Caco-2 (cell line): ENCODE measurements at regions not wholly inside any gene's neighbourhood (a gene's known extent, or its start where the extent isn't known, plus 50 kb on each side); places are given as distances from the start of the nearest gene placed in this dataset.

Experiments used
- BruUV-seq: library from RNA; stranded (reverse); fragments of 400-500 nt; replicated peaks from 2 replicates; lab custom pipeline; 2021; lab: Mats Ljungman, UMichigan
- CTCF ChIA-PET: fragments of 300-600 bp; sonication (Branson Sonifier 250); formaldehyde crosslinking; loops from one replicate; lab custom pipeline; 2022; ENCODE audit warnings: antibody characterized with exemption; lab: Charles Lee
- POLR2A ChIA-PET: fragments of 300-600 bp; sonication (Branson Sonifier 250); formaldehyde crosslinking; loops from one replicate; lab custom pipeline; 2022; ENCODE audit warnings: antibody characterized with exemption; lab: Charles Lee
- DNase-seq, 2 experiments: peaks; one replicate each; pipeline versions ENCODE4 v3.0.0 to v3.0.0-alpha.2; 2020 to 2022
- H3K27me3 ChIP-seq: replicated peaks from 2 replicates; pipeline ENCODE4 v1.6.0; 2011; ENCODE audit warnings: low read length; ENCODE audit not compliant: control insufficient read depth, insufficient read depth
- H3K36me3 ChIP-seq: 2 replicates; pipeline ENCODE4 v1.5.1; 2011; ENCODE audit warnings: low read length; ENCODE audit not compliant: control insufficient read depth, insufficient read depth
- H3K4me1 ChIP-seq: fragments of 250-450 bp; sonication (Bioruptor Pico); 2 replicates; pipeline ENCODE4 v1.5.1; 2020; ENCODE audit warnings: mild to moderate bottlenecking
- H3K4me3 ChIP-seq: 2 replicates; pipeline ENCODE4 v1.5.1; 2011; ENCODE audit warnings: low read depth, mild to moderate bottlenecking, control low read depth, low read length
- H3K9me3 ChIP-seq: fragments of 250-450 bp; sonication (Bioruptor Pico); 2 replicates; pipeline ENCODE4 v1.5.1; 2020; ENCODE audit warnings: mild to moderate bottlenecking, moderate library complexity
- H3K27ac Mint-ChIP-seq: one replicate; pipeline ENCODE4 v1.8.0; 2022; ENCODE audit warnings: mixed read lengths; ENCODE audit not compliant: unreplicated experiment
- H3K27me3 Mint-ChIP-seq: one replicate; pipeline ENCODE4 v1.8.0; 2022; ENCODE audit warnings: mixed read lengths; ENCODE audit not compliant: insufficient read depth, unreplicated experiment
- H3K36me3 Mint-ChIP-seq: one replicate; pipeline ENCODE4 v1.8.0; 2022; ENCODE audit warnings: mild to moderate bottlenecking, mixed read lengths; ENCODE audit not compliant: insufficient read depth, unreplicated experiment
- H3K4me1 Mint-ChIP-seq: one replicate; pipeline ENCODE4 v1.8.0; 2022; ENCODE audit warnings: low read depth, mixed read lengths; ENCODE audit not compliant: unreplicated experiment
- H3K4me3 Mint-ChIP-seq: one replicate; pipeline ENCODE4 v1.8.0; 2022; ENCODE audit warnings: mild to moderate bottlenecking, moderate library complexity, mixed read lengths; ENCODE audit not compliant: unreplicated experiment
- H3K9me3 Mint-ChIP-seq: one replicate; pipeline ENCODE4 v1.8.0; 2022; ENCODE audit warnings: mixed read lengths; ENCODE audit not compliant: unreplicated experiment
- intact Hi-C: fragments of 100-400 bp; cut with micrococcal nuclease; formaldehyde crosslinking; loops from one replicate; pipeline ENCODE4 v1.10.0; 2022; ENCODE audit not compliant: unreplicated experiment
- TF ChIP-seq, protein P1 (sequence below), 2 experiments: fragments of 200-600 bp in 1 of 2; IDR thresholded peaks; 1 replicate in 1 of 2; 2 replicates in 1 of 2; pipeline versions ENCODE4 v1.5.1 to v1.8.0; 2011 to 2022; ENCODE audit warnings: antibody characterized with exemption in 1 of 2, control low read depth in 1 of 2, inconsistent platforms in 1 of 2, low read depth in 1 of 2, low read length in 1 of 2, mild to moderate bottlenecking in 1 of 2, moderate library complexity in 1 of 2; ENCODE audit not compliant: insufficient read depth in 1 of 2, severe bottlenecking in 1 of 2, unreplicated experiment in 1 of 2

DNA sequence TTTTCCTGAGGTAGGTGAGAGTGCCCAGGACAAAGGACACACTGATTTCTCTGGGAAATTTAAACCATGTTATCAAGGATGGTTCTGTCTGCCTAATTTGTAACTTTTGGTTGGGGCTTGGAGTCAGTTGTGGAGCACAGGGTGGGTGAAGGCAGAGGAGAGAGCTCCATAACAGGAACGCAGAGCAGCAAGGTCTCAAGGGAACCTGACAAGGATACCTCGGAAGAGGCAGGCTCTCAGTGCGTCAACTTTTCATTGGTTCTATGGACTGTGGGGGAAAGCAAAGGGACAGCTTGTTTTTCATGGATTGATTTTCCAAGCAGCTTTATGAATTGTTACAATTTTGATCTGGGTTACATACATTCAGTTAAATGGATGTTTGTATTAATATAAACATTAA lies 110.4 kb downstream of the SLIT2 start:
- intact Hi-C loops = no loop called here
- no peaks in the 10 kb centered on the region for H3K36me3 Mint-ChIP-seq
- CTCF ChIA-PET = no interaction called here
- TF ChIP-seq, protein P1, sequence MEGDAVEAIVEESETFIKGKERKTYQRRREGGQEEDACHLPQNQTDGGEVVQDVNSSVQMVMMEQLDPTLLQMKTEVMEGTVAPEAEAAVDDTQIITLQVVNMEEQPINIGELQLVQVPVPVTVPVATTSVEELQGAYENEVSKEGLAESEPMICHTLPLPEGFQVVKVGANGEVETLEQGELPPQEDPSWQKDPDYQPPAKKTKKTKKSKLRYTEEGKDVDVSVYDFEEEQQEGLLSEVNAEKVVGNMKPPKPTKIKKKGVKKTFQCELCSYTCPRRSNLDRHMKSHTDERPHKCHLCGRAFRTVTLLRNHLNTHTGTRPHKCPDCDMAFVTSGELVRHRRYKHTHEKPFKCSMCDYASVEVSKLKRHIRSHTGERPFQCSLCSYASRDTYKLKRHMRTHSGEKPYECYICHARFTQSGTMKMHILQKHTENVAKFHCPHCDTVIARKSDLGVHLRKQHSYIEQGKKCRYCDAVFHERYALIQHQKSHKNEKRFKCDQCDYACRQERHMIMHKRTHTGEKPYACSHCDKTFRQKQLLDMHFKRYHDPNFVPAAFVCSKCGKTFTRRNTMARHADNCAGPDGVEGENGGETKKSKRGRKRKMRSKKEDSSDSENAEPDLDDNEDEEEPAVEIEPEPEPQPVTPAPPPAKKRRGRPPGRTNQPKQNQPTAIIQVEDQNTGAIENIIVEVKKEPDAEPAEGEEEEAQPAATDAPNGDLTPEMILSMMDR (IDR thresholded peaks at IDR 0.05; ENCODE audit: insufficient read depth in 1 of 2, low read depth in 1 of 2, low read length in 1 of 2, severe bottlenecking in 1 of 2, unreplicated experiment in 1 of 2) = no peak
- no TSS peak for BruUV-seq
- H3K4me3 Mint-ChIP-seq = no peak overlapping the region
- peaks cover 3% of the 10 kb centered on the region for H3K27me3 Mint-ChIP-seq
- H3K27ac Mint-ChIP-seq = no peak overlapping the region
- H3K4me1 ChIP-seq = no peaks in the 10 kb centered on the region
- no peak for DNase-seq
- no peaks in the 10 kb centered on the region for H3K4me1 Mint-ChIP-seq
- H3K4me3 ChIP-seq = no peak overlapping the region
- no peaks in the 10 kb centered on the region for H3K9me3 ChIP-seq
- H3K27me3 ChIP-seq = no peaks in the 10 kb centered on the region
- POLR2A ChIA-PET = no interaction called here
- no peaks in the 10 kb centered on the region for H3K36me3 ChIP-seq
- no peaks in the 10 kb centered on the region for H3K9me3 Mint-ChIP-seq

DNA sequence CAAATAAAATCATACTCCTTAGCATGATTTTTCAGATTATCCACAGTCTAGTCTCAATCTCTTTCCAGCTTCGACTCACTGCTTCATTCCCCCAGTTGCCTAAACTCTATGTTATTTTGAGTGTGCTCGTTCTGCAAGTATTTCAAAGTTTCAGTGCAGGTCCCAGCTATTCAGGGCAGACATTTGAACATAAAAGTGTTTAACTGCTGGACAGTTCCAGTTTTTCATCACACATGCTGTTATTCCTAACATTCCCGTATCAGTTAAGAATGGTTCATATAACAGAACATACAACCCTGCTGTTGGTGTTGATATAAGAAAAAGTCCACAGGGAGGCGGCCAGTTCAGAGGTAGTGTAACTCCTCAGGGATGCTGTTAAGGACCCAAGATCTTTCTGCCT lies 113.3 kb downstream of the SLIT2 start:
- no peaks in the 10 kb centered on the region for H3K9me3 ChIP-seq

DNA sequence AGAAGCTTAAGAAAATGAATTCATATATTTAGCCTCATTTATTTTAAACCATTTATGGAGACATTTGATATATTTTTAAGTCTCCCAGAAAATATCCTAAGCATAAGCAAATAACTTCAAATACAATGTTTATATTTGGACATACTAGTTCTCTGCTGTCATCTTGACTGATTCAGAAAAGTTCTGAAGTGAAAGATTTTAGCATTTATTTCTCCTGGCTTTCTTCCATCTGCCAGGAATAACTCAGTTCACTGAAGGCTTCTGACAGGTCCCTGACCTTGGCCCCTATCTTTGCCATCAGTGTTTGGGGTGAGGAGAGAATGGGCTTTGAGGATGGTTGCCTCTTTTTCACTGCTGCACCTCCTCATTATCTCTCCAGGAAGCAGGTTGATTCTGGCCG lies 115.7 kb downstream of the SLIT2 start:
- no TSS peak for BruUV-seq
- Mint-ChIP-seq H3K4me3 (no peak overlapping the region), H3K36me3 (no peaks in the 10 kb centered on the region), H3K27me3 (peaks cover 8% of the 10 kb centered on the region), H3K9me3 (no peaks in the 10 kb centered on the region), H3K4me1 (no peaks in the 10 kb centered on the region), H3K27ac (no peak overlapping the region)
- Histone ChIP-seq H3K36me3 (no peaks in the 10 kb centered on the region), H3K4me3 (no peak overlapping the region), H3K4me1 (no peaks in the 10 kb centered on the region), H3K27me3 (no peaks in the 10 kb centered on the region; the same call in 1 of the 2 replicates), H3K9me3 (no peaks in the 10 kb centered on the region)
- intact Hi-C loops = no loop called here
- DNase-seq = no peak
- ChIA-PET CTCF (no interaction called here), POLR2A (no interaction called here)
- TF ChIP-seq, protein P1 (IDR thresholded peaks at IDR 0.05; ENCODE audit: insufficient read depth in 1 of 2, low read depth in 1 of 2, low read length in 1 of 2, severe bottlenecking in 1 of 2, unreplicated experiment in 1 of 2) = no peak

More for the DNA sequence above, 113.3 kb downstream of the SLIT2 start:
- no TSS peak for BruUV-seq
- no peak overlapping the region for H3K4me3 Mint-ChIP-seq
- no peak overlapping the region for H3K27ac Mint-ChIP-seq
- no peaks in the 10 kb centered on the region for H3K4me1 Mint-ChIP-seq
- Histone ChIP-seq H3K4me1 (no peaks in the 10 kb centered on the region), H3K27me3 (no peaks in the 10 kb centered on the region; the same call in 1 of the 2 replicates), H3K4me3 (no peak overlapping the region), H3K36me3 (no peaks in the 10 kb centered on the region)
- ChIA-PET CTCF (no interaction called here), POLR2A (no interaction called here)
- intact Hi-C loops = no loop called here
- H3K27me3 Mint-ChIP-seq = peaks cover 5% of the 10 kb centered on the region
- TF ChIP-seq, protein P1 (IDR thresholded peaks at IDR 0.05; ENCODE audit: insufficient read depth in 1 of 2, low read depth in 1 of 2, low read length in 1 of 2, severe bottlenecking in 1 of 2, unreplicated experiment in 1 of 2) = no peak
- no peak for DNase-seq
- H3K36me3 Mint-ChIP-seq = no peaks in the 10 kb centered on the region
- H3K9me3 Mint-ChIP-seq = no peaks in the 10 kb centered on the region
